GM21447 (cell line): ENCODE measurements at regions not wholly inside any gene's neighbourhood (a gene's known extent, or its start where the extent isn't known, plus 50 kb on each side); places are given as distances from the start of the nearest gene placed in this dataset.

Experiments
- ATAC-seq: cut with Tn5 transposase; IDR thresholded peaks from one replicate; pipeline ENCODE4 v1.9.1; 2021; ENCODE audit not compliant: unreplicated experiment

GRCh38 chr10:125460326-125460725, 222.6 kb downstream of the TEX36 start:
- no peak for ATAC-seq

- ATAC-seq: no peak
Measured at GRCh38 chr10:125457406-125457805, 225.6 kb downstream of the TEX36 start.

GRCh38 chr10:125455855-125456254, 227.1 kb downstream of the TEX36 start:
- ATAC-seq: no peak

- no peak for ATAC-seq
Measured at GRCh38 chr10:125455431-125455830, 227.5 kb downstream of the TEX36 start.

- no peak for ATAC-seq
Measured at GRCh38 chr10:125451319-125451718, 231.6 kb downstream of the TEX36 start.

- ATAC-seq: no peak
Measured at GRCh38 chr10:125450218-125450617, 232.7 kb downstream of the TEX36 start.

- ATAC-seq: no peak
Measured at GRCh38 chr10:125449571-125449970, 233.4 kb downstream of the TEX36 start.

GRCh38 chr10:125448596-125448995, 234.4 kb downstream of the TEX36 start:
- no peak for ATAC-seq

- ATAC-seq: no peak
Measured at GRCh38 chr10:125444790-125445189, 238.2 kb downstream of the TEX36 start.

- no peak for ATAC-seq
Measured at GRCh38 chr10:125442856-125443540, 240.0 kb downstream of the TEX36 start.

GRCh38 chr10:125441151-125441550, 241.8 kb downstream of the TEX36 start:
- ATAC-seq: no peak

GRCh38 chr10:125431149-125431548, 251.8 kb downstream of the TEX36 start:
- no peak for ATAC-seq

- ATAC-seq: no peak
Measured at GRCh38 chr10:125428054-125428453, 254.9 kb downstream of the TEX36 start.

- ATAC-seq: no peak
Measured at GRCh38 chr10:125424191-125424847, 258.6 kb downstream of the TEX36 start.

GRCh38 chr10:125423569-125423968, 259.4 kb downstream of the TEX36 start:
- ATAC-seq: no peak

GRCh38 chr10:125419831-125420230, 259.5 kb upstream of the CTBP2 start:
- no peak for ATAC-seq

GRCh38 chr10:125419146-125419545, 258.8 kb upstream of the CTBP2 start:
- ATAC-seq: no peak

GRCh38 chr10:125417605-125418004, 257.2 kb upstream of the CTBP2 start:
- no peak for ATAC-seq

- ATAC-seq: no peak
Measured at GRCh38 chr10:125415964-125416363, 255.6 kb upstream of the CTBP2 start.

GRCh38 chr10:125415006-125415633, 254.8 kb upstream of the CTBP2 start:
- ATAC-seq: no peak

- ATAC-seq: no peak
Measured at GRCh38 chr10:125411724-125412123, 251.4 kb upstream of the CTBP2 start.

- no peak for ATAC-seq
Measured at GRCh38 chr10:125409756-125410155, 249.4 kb upstream of the CTBP2 start.
